Fibroblast of lung (primary cell): ENCODE measurements at regions not wholly inside any gene's neighbourhood (a gene's known extent, or its start where the extent isn't known, plus 50 kb on each side); places are given as distances from the start of the nearest gene placed in this dataset.

Experiments used
- DNase-seq, 2 donors: peaks; one replicate each; pipeline versions ENCODE4 v3.0.0 to v3.0.0-alpha.2; 2010; ENCODE audit warnings: low read depth in 2 of 2
- H2AFZ ChIP-seq: 2 replicates; pipeline ENCODE4 v1.5.1; 2012; ENCODE audit warnings: low read length, control low read depth, inconsistent platforms
- H3K27ac ChIP-seq: 2 replicates; pipeline ENCODE4 v1.5.1; 2011; ENCODE audit warnings: low read length, control low read depth; ENCODE audit not compliant: insufficient read depth
- H3K27me3 ChIP-seq: 2 replicates; pipeline ENCODE4 v1.5.1; 2011; ENCODE audit warnings: mild to moderate bottlenecking, low read length; ENCODE audit not compliant: control insufficient read depth, insufficient read depth
- H3K36me3 ChIP-seq: 2 replicates; pipeline ENCODE4 v1.5.1; 2011; ENCODE audit warnings: low read length; ENCODE audit not compliant: control insufficient read depth, insufficient read depth
- H3K4me1 ChIP-seq: 2 replicates; pipeline ENCODE4 v1.5.1; 2011; ENCODE audit warnings: low read length; ENCODE audit not compliant: control insufficient read depth, insufficient read depth; ENCODE audit errors: extremely low read depth
- H3K4me2 ChIP-seq: 2 replicates; pipeline ENCODE4 v1.5.1; 2011; ENCODE audit warnings: low read length, control low read depth; ENCODE audit not compliant: insufficient read depth; ENCODE audit errors: extremely low read depth
- H3K4me3 ChIP-seq, 4 experiments: fragments of 200-600 bp in 1 of 4; sonication (generic) in 1 of 4; replicated peaks in 1 of 4; 2 replicates each; pipeline ENCODE4 v1.5.1; 2011 to 2016; ENCODE audit warnings: low read length in 4 of 4, low read depth in 3 of 4, mild to moderate bottlenecking in 3 of 4, control low read depth in 2 of 4, inconsistent platforms in 1 of 4, mixed read lengths in 1 of 4; ENCODE audit not compliant: insufficient read depth in 1 of 4; ENCODE audit errors: control extremely low read depth in 1 of 4
- H3K79me2 ChIP-seq: 2 replicates; pipeline ENCODE4 v1.5.1; 2012; ENCODE audit warnings: mild to moderate bottlenecking, low read length, inconsistent platforms; ENCODE audit not compliant: control insufficient read depth, insufficient read depth
- H3K9ac ChIP-seq: 2 replicates; pipeline ENCODE4 v1.5.1; 2011; ENCODE audit warnings: mild to moderate bottlenecking, low read length, control low read depth; ENCODE audit not compliant: insufficient read depth
- H3K9me3 ChIP-seq: 2 replicates; pipeline ENCODE4 v1.5.1; 2012; ENCODE audit warnings: low read depth, low read length; ENCODE audit not compliant: control insufficient read depth, insufficient read depth
- H4K20me1 ChIP-seq: 2 replicates; pipeline ENCODE4 v1.5.1; 2011; ENCODE audit warnings: low read length; ENCODE audit not compliant: control insufficient read depth, insufficient read depth; ENCODE audit errors: extremely low read depth
- EZH2 ChIP-seq: IDR thresholded peaks from 2 replicates; pipeline ENCODE4 v1.5.1; 2012; ENCODE audit warnings: low read length, control low read depth, mild to moderate bottlenecking; ENCODE audit errors: missing control alignments
- TF ChIP-seq, protein P1 (sequence below), 2 donors: IDR thresholded peaks in 1 of 2; conservative IDR thresholded peaks in 1 of 2; 1 replicate in 1 of 2; 2 replicates in 1 of 2; pipeline ENCODE4 v1.5.1; 2011 to 2012; ENCODE audit warnings: low read length in 2 of 2, control low read depth in 1 of 2, inconsistent platforms in 1 of 2, low read depth in 1 of 2, mild to moderate bottlenecking in 1 of 2

DNA sequence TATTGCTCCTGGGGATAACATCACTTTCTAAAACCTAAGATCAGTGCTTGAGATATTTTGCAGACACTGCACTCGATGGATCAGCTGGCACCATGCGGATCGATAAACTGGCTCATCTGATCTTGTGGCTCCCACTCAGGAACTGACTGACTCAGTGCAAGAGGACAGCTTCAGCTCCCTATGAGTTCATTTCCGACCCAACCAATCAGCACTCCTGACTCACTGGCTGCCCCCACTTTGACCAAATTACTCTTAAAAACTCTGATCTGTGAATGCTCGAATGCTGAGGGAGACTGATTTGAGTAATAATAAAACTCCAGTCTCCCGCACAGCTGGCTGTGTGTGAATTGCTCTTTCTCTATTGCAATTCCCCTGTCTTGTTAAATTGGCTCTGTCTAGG, 110.1 kb downstream of the ANAPC4 start:
- H3K9me3 ChIP-seq = no peaks in the 10 kb centered on the region
- H3K4me2 ChIP-seq = no peak overlapping the region
- H3K9ac ChIP-seq = no peak overlapping the region
- DNase-seq = no peak
- H3K4me3 ChIP-seq = no peak overlapping the region
- H4K20me1 ChIP-seq = no peaks in the 10 kb centered on the region
- no peaks in the 10 kb centered on the region for H3K36me3 ChIP-seq
- no peaks in the 10 kb centered on the region for H3K79me2 ChIP-seq
- no peak for TF ChIP-seq EZH2
- TF ChIP-seq, protein P1, sequence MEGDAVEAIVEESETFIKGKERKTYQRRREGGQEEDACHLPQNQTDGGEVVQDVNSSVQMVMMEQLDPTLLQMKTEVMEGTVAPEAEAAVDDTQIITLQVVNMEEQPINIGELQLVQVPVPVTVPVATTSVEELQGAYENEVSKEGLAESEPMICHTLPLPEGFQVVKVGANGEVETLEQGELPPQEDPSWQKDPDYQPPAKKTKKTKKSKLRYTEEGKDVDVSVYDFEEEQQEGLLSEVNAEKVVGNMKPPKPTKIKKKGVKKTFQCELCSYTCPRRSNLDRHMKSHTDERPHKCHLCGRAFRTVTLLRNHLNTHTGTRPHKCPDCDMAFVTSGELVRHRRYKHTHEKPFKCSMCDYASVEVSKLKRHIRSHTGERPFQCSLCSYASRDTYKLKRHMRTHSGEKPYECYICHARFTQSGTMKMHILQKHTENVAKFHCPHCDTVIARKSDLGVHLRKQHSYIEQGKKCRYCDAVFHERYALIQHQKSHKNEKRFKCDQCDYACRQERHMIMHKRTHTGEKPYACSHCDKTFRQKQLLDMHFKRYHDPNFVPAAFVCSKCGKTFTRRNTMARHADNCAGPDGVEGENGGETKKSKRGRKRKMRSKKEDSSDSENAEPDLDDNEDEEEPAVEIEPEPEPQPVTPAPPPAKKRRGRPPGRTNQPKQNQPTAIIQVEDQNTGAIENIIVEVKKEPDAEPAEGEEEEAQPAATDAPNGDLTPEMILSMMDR (conservative IDR thresholded peaks at IDR 0.05 in 1 of 2, IDR thresholded peaks at IDR 0.05 in 1 of 2; ENCODE audit: low read depth in 1 of 2, low read length in 2 of 2) = no peak
- H3K27me3 ChIP-seq = no peaks in the 10 kb centered on the region
- H3K27ac ChIP-seq = no peak overlapping the region
- H3K4me1 ChIP-seq = no peaks in the 10 kb centered on the region
- no peak overlapping the region for H2AFZ ChIP-seq

DNA sequence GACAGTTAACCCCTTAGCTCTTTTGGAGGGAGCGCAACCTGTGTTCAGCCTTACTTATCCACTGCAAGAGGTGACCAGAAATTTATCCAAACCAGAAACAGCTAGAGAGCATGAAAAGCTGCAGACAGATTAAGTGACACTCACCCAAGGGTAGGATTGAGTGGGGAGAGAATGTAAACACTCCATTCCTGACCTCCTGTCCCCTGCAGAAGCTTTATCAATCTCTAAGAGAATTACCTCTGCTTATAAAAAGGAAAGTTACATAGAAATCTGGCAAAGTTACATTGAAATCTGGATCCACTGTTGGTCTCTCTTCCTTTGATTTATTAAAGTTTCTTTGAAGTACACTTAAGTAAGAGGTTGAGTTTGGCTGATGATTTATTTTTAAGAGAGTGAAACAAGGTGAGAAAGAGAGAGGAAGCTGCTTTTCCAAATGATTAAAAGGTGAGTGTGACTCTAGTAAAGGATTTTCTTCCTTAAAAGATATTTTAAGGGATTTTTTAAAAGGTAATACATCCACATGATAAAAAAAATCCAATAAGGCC, 112.3 kb downstream of the ANAPC4 start:
- no peak overlapping the region for H2AFZ ChIP-seq
- no peak overlapping the region for H3K4me2 ChIP-seq
- no peak overlapping the region for H3K27ac ChIP-seq
- no peaks in the 10 kb centered on the region for H3K9me3 ChIP-seq
- H4K20me1 ChIP-seq = no peaks in the 10 kb centered on the region
- no peak overlapping the region for H3K9ac ChIP-seq
- no peaks in the 10 kb centered on the region for H3K36me3 ChIP-seq
- H3K4me3 ChIP-seq = no peak overlapping the region
- no peaks in the 10 kb centered on the region for H3K4me1 ChIP-seq
- H3K79me2 ChIP-seq = no peaks in the 10 kb centered on the region
- DNase-seq = no peak
- TF ChIP-seq, protein P1 (conservative IDR thresholded peaks at IDR 0.05 in 1 of 2, IDR thresholded peaks at IDR 0.05 in 1 of 2; ENCODE audit: low read depth in 1 of 2, low read length in 2 of 2) = no peak
- no peak for TF ChIP-seq EZH2
- H3K27me3 ChIP-seq = no peaks in the 10 kb centered on the region

DNA sequence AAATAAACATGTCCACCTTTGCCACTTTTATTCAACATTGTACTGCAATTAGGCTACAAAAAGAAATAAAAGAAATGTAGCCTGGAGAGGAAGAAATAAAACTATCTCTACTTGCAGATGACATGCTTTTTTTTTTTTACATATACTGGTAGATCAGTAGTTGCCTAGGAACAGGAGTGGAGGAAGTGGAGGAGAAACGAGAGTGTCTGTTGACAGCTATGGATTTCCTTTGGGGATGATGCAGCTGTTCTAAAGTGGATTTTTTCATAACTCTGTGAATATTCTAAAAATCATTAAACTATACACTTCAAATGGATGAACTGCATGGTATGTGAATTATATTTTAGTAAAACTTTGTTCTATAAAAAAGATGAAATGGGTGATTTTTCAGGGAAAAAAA, 116.4 kb downstream of the ANAPC4 start:
- DNase-seq = no peak
- no peaks in the 10 kb centered on the region for H3K79me2 ChIP-seq
- no peak overlapping the region for H3K9ac ChIP-seq
- H3K9me3 ChIP-seq = no peaks in the 10 kb centered on the region
- no peaks in the 10 kb centered on the region for H3K27me3 ChIP-seq
- TF ChIP-seq, protein P1 (conservative IDR thresholded peaks at IDR 0.05 in 1 of 2, IDR thresholded peaks at IDR 0.05 in 1 of 2; ENCODE audit: low read depth in 1 of 2, low read length in 2 of 2) = no peak
- no peak for TF ChIP-seq EZH2
- H3K4me1 ChIP-seq = no peaks in the 10 kb centered on the region
- no peak overlapping the region for H2AFZ ChIP-seq
- H3K36me3 ChIP-seq = no peaks in the 10 kb centered on the region
- H3K4me3 ChIP-seq = no peak overlapping the region
- H4K20me1 ChIP-seq = no peaks in the 10 kb centered on the region
- H3K4me2 ChIP-seq = no peak overlapping the region
- H3K27ac ChIP-seq = no peak overlapping the region
